Ectodermal cell (in vitro differentiated cells): ENCODE measurements at regions not wholly inside any gene's neighbourhood (a gene's known extent, or its start where the extent isn't known, plus 50 kb on each side); places are given as distances from the start of the nearest gene placed in this dataset.
"Not testable (repeated sequence)": the region's sequence is repeated elsewhere in the genome, so short reads cannot be mapped to it uniquely, and the experiment has no call there.

Experiments used
- H3K27ac ChIP-seq: 2 replicates; pipeline ENCODE4 v1.7.0; 2013; ENCODE audit warnings: mild to moderate bottlenecking, low read depth, low read length; ENCODE audit not compliant: insufficient read depth, poor library complexity, severe bottlenecking
- H3K27me3 ChIP-seq: 2 replicates; pipeline ENCODE4 v1.7.0; 2013; ENCODE audit warnings: mild to moderate bottlenecking, low read length; ENCODE audit not compliant: insufficient read depth, control insufficient read depth, poor library complexity, severe bottlenecking
- H3K36me3 ChIP-seq: one replicate; pipeline ENCODE4 v1.7.0; 2013; ENCODE audit warnings: low read length; ENCODE audit not compliant: control insufficient read depth, insufficient read depth
- H3K4me1 ChIP-seq: one replicate; pipeline ENCODE4 v1.7.0; 2013; ENCODE audit warnings: low read length; ENCODE audit not compliant: control insufficient read depth, insufficient read depth
- H3K4me3 ChIP-seq: 2 replicates; pipeline ENCODE4 v1.7.0; 2013; ENCODE audit warnings: low read depth, low read length, control low read depth; ENCODE audit not compliant: insufficient read depth
- H3K9me3 ChIP-seq: 2 replicates; pipeline ENCODE4 v1.7.0; 2013; ENCODE audit warnings: mild to moderate bottlenecking, low read length, moderate library complexity; ENCODE audit not compliant: control insufficient read depth
- WGBS, 2 experiments: methylation state at CpG; one replicate each; pipeline ENCODE4 v1.1.7; 2013; ENCODE audit warnings: missing lambda C conversion rate in 2 of 2; 5-methylcytosine and 5-hydroxymethylcytosine counted together

DNA sequence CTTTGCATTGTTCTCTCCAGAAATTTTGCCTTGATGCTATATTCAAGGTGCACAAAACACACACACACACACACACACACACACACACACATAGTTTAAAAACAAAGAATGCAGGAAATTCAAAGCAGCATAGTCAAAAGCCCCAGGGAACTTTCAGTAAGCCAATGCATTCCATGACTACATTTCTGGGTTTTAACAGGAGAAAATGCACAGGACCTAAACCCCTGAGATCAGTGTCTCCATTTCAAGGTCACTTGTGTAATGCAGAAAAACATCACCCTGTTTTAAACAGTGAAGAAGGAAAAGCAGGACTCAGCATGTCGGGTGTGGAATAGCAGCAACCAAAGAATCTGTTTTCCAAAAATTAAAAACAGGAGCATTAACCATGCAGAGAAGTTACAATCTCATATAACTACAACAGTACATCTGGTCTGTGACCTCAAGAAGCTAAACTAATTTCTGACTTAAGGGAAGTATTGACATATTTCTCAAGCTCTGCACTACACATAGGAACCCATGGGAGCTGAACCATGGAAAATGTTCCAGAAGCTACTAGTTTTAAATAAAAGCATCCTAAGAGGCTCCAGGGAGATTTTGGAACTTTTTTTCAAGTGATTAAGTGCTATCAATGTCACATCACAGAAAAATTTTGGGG is 296.7 kb downstream of the HINT1 start:
- no peaks in the 10 kb centered on the region for H3K27me3 ChIP-seq

GRCh38 chr5:130845049-130845765 is 319.8 kb downstream of the HINT1 start:
- no peaks in the 10 kb centered on the region for H3K4me1 ChIP-seq
- 29 to 80% methylated on average over 1 of the region's 1 CpG for WGBS, 2 experiments
- H3K9me3 ChIP-seq, result no peaks in the 10 kb centered on the region
- H3K27ac ChIP-seq, result no peak overlapping the region
- H3K27me3 ChIP-seq, result no peaks in the 10 kb centered on the region
- H3K4me3 ChIP-seq, result no peak overlapping the region
- no peaks in the 10 kb centered on the region for H3K36me3 ChIP-seq

More for the DNA sequence above, 296.7 kb downstream of the HINT1 start:
- H3K36me3 ChIP-seq, result no peaks in the 10 kb centered on the region
- no peak overlapping the region for H3K4me3 ChIP-seq
- H3K4me1 ChIP-seq, result peaks cover 12% of the 10 kb centered on the region
- 83% methylated on average over 1 of the region's 1 CpG for WGBS, 2 experiments
- H3K9me3 ChIP-seq, result no peaks in the 10 kb centered on the region
- H3K27ac ChIP-seq, result no peak overlapping the region

GRCh38 chr5:130836729-130837649 is 328.1 kb downstream of the HINT1 start:
- 86 to 96% methylated on average over 6 of the region's 6 CpGs for WGBS, 2 experiments
- no peaks in the 10 kb centered on the region for H3K36me3 ChIP-seq
- no peaks in the 10 kb centered on the region for H3K4me1 ChIP-seq

DNA sequence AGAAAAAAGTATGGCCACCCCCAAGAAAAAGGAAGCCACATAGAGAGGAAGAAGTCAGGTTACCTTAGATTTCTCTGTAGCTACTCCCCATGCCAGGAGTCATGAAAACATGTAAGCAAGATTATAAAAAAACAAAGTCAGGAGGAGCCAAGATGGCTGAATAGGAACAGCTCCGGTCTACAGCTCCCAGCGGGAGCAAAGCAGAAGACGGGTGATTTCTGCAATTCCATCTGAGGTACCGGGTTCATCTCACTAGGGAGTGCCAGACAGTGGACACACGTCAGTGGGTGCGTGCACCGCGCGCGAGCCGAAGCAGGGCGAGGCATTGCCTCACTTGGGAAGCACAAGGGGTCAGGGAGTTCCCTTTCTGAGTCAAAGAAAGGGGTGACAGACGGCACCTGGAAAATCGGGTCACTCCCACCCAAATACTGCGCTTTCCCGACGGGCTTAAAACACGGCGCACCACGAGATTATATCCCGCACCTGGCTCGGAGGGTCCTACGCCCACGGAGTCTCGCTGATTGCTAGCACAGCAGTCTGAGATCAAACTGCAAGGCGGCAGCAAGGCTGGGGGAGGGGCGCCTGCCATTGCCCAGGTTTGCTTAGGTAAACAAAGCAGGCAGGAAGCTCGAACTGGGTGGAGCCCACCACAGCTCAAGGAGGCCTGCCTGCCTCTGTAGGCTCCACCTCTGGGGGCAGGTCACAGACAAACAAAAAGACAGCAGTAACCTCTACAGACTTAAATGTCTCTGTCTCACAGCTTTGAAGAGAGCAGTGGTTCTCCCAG is 347.3 kb downstream of the HINT1 start:
- H3K36me3 ChIP-seq, H3K27ac ChIP-seq, H3K4me1 ChIP-seq, H3K9me3 ChIP-seq, H3K4me3 ChIP-seq, H3K27me3 ChIP-seq: not testable (repeated sequence)
- WGBS, 2 experiments, result 89 to 90% methylated on average over 26 to 28 of the region's 28 CpGs

More at GRCh38 chr5:130836729-130837649, 328.1 kb downstream of the HINT1 start:
- Histone ChIP-seq H3K27ac (no peak overlapping the region), H3K27me3 (no peaks in the 10 kb centered on the region), H3K4me3 (no peak overlapping the region), H3K9me3 (no peaks in the 10 kb centered on the region)

GRCh38 chr5:130815246-130815645 is 349.8 kb downstream of the HINT1 start:
- no peaks in the 10 kb centered on the region for H3K9me3 ChIP-seq
- no peaks in the 10 kb centered on the region for H3K4me1 ChIP-seq
- no peak overlapping the region for H3K4me3 ChIP-seq
- H3K27ac ChIP-seq, result no peak overlapping the region
- H3K27me3 ChIP-seq, result no peaks in the 10 kb centered on the region
- no peaks in the 10 kb centered on the region for H3K36me3 ChIP-seq

DNA sequence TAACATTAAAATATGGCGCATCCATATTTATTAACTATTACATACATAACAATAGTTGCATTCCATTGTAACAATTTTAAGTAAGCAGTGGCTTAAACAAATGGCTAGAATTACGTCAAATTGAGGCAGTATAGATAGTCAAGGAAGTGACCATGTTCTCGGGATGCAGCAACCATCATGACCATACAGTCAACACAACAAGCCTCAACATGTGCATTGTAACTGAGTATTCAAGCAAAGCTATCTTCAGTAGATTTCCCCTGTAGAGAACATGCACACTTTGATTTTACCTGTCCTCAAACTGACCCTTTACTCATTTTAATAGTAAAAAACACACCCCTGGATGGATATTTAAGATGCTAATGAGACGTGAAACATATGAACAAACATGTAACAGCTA is 356.4 kb downstream of the HINT1 start:
- Histone ChIP-seq H3K4me3 (no peak overlapping the region), H3K4me1 (no peaks in the 10 kb centered on the region), H3K27me3 (no peaks in the 10 kb centered on the region), H3K36me3 (no peaks in the 10 kb centered on the region), H3K27ac (no peak overlapping the region), H3K9me3 (no peaks in the 10 kb centered on the region)
- 95 to 100% methylated on average over 3 of the region's 4 CpGs for WGBS, 2 experiments

DNA sequence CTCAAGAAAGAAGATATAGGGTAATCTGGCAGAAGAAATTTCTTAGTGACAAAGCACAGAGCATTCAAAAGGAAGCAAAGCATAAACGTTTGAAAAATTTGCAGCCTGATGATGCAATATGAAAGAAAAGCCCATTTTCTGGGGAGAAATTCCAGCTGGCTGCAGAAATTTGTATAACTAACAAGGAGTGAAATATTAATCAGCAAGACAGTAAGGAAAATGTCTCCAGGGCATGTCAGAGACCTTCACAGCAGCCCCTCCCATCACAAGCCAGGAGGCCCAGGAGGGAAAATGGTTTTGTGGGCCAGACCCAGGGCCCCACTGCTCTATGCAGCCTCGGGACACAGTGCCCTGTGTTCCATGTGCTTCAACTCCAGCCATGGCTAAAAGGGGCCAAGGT is 359.4 kb downstream of the HINT1 start:
- Histone ChIP-seq H3K27me3 (no peaks in the 10 kb centered on the region), H3K9me3 (no peaks in the 10 kb centered on the region), H3K4me1 (no peaks in the 10 kb centered on the region), H3K27ac (no peak overlapping the region), H3K36me3 (no peaks in the 10 kb centered on the region), H3K4me3 (no peak overlapping the region)
- WGBS, 2 experiments, result 85% methylated on average over 2 of the region's 2 CpGs

GRCh38 chr5:130805036-130805435 is 360.0 kb downstream of the HINT1 start:
- Histone ChIP-seq H3K27me3 (no peaks in the 10 kb centered on the region), H3K4me1 (no peaks in the 10 kb centered on the region), H3K27ac (no peak overlapping the region), H3K9me3 (no peaks in the 10 kb centered on the region), H3K36me3 (no peaks in the 10 kb centered on the region), H3K4me3 (no peak overlapping the region)

GRCh38 chr5:130801963-130802362 is 363.1 kb downstream of the HINT1 start:
- H3K4me3 ChIP-seq, result no peak overlapping the region
- no peaks in the 10 kb centered on the region for H3K36me3 ChIP-seq
- no peaks in the 10 kb centered on the region for H3K4me1 ChIP-seq
- no peaks in the 10 kb centered on the region for H3K9me3 ChIP-seq
- H3K27ac ChIP-seq, result no peak overlapping the region
- H3K27me3 ChIP-seq, result no peaks in the 10 kb centered on the region
- 95 to 97% methylated on average over 2 of the region's 2 CpGs for WGBS, 2 experiments
